Smooth muscle cell (in vitro differentiated cells): ENCODE measurements at regions not wholly inside any gene's neighbourhood (a gene's known extent, or its start where the extent isn't known, plus 50 kb on each side); places are given as distances from the start of the nearest gene placed in this dataset.

Experiments used
- DNase-seq: peaks from one replicate; lab custom pipeline; 2025; ENCODE audit not compliant: unreplicated experiment; lab: John Stamatoyannopoulos, UW
- H2AFZ ChIP-seq: fragments of 200-600 bp; sonication (generic); 2 replicates; pipeline ENCODE4 v1.6.0; 2016; ENCODE audit warnings: antibody characterized with exemption, low read depth, mild to moderate bottlenecking
- H3F3A ChIP-seq: fragments of 200-600 bp; sonication (generic); 2 replicates; pipeline ENCODE4 v1.6.0; 2017; ENCODE audit warnings: antibody characterized with exemption, low read depth
- H3K27ac ChIP-seq: fragments of 200-600 bp; sonication (generic); 2 replicates; pipeline ENCODE4 v1.5.1; 2016; ENCODE audit warnings: low read depth, mild to moderate bottlenecking
- H3K27me3 ChIP-seq: fragments of 200-600 bp; sonication (generic); 2 replicates; pipeline ENCODE4 v1.6.1; 2016; ENCODE audit warnings: low read depth, mild to moderate bottlenecking
- H3K36me3 ChIP-seq: fragments of 200-600 bp; sonication (generic); 2 replicates; pipeline ENCODE4 v1.5.1; 2016; ENCODE audit warnings: low read depth
- H3K4me1 ChIP-seq: fragments of 200-600 bp; sonication (generic); 2 replicates; pipeline ENCODE4 v1.5.1; 2016; ENCODE audit warnings: low read depth
- H3K4me2 ChIP-seq: fragments of 200-600 bp; sonication (generic); 2 replicates; pipeline ENCODE4 v1.6.0; 2016; ENCODE audit warnings: mild to moderate bottlenecking
- H3K4me3 ChIP-seq: fragments of 200-600 bp; sonication (generic); 2 replicates; pipeline ENCODE4 v1.5.1; 2016; ENCODE audit warnings: mild to moderate bottlenecking
- H3K79me2 ChIP-seq: fragments of 200-600 bp; sonication (generic); 2 replicates; pipeline ENCODE4 v1.6.0; 2016; ENCODE audit warnings: low read depth, mild to moderate bottlenecking
- H3K9ac ChIP-seq: fragments of 200-600 bp; sonication (generic); 2 replicates; pipeline ENCODE4 v1.6.0; 2016; ENCODE audit warnings: low read depth
- H3K9me3 ChIP-seq: fragments of 200-600 bp; sonication (generic); replicated peaks from 2 replicates; pipeline ENCODE4 v1.5.1; 2016; ENCODE audit warnings: low read depth
- H4K20me1 ChIP-seq: fragments of 200-600 bp; sonication (generic); 2 replicates; pipeline ENCODE4 v1.6.0; 2016; ENCODE audit warnings: low read depth
- CTCF ChIP-seq: fragments of 200-600 bp; sonication (generic); IDR thresholded peaks from 2 replicates; pipeline ENCODE4 v1.5.1; 2017; ENCODE audit warnings: borderline replicate concordance, mild to moderate bottlenecking, antibody characterized with exemption; ENCODE audit not compliant: insufficient read depth, poor library complexity, severe bottlenecking
- WGBS: methylation state at CpG from one replicate; pipeline ENCODE4 v1.1.7; 2016; ENCODE audit warnings: low lambda C conversion rate; 5-methylcytosine and 5-hydroxymethylcytosine counted together

DNA sequence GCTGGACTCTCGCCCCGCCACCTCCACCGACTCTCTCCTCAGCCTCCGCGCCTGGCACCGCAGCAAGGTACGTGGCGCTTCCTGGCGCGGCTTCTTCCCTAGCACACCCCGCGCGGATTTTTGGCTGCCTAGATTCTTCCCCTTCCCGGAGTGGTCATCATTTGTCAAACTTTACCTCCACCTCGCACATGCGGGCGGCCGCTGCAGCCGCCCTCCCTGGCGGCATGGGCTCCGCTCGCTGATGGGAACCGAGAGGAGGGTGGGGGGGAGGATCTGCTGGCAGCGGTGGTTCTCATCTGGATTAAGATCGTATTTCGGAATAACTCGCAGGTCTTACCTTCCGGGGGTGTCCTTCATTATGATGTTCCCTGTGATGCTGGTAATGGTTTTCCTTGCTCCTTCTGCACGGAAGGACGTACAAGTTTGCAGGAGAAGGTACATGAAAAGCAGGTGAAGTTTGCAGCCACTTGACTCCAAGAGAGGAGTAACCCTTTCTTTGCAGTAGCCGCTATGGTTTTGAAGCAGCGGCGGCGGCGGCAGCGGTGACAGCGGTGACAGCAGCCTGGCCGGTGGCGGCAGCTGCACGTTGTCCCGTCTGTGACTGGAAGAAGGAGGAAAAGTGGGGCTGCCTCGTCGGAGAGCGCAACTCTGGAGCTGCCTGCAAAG, 2183.9 kb upstream of the TENM3 start:
- WGBS, result under 1% methylated on average over 44 of the region's 44 CpGs
- H3K27ac ChIP-seq, result no peak overlapping the region
- peaks cover 98% of the 10 kb centered on the region for H3K27me3 ChIP-seq
- no peaks in the 10 kb centered on the region for H3K79me2 ChIP-seq
- no peaks in the 10 kb centered on the region for H3K9me3 ChIP-seq
- no peak overlapping the region for H3K9ac ChIP-seq
- no peaks in the 10 kb centered on the region for H4K20me1 ChIP-seq
- no peaks in the 10 kb centered on the region for H3F3A ChIP-seq
- no peaks in the 10 kb centered on the region for H3K36me3 ChIP-seq
- H3K4me3 ChIP-seq, result peak overlapping the region; percentile 68
- H2AFZ ChIP-seq, result peak overlapping the region; percentile 79
- no peak for TF ChIP-seq CTCF
- H3K4me1 ChIP-seq, result peaks cover 8% of the 10 kb centered on the region
- DNase-seq, result no peak
- peak overlapping the region; percentile 96 for H3K4me2 ChIP-seq

- Histone ChIP-seq H3K36me3 (no peaks in the 10 kb centered on the region), H3F3A (no peaks in the 10 kb centered on the region), H3K27me3 (peaks cover 92% of the 10 kb centered on the region), H3K4me1 (peaks cover 8% of the 10 kb centered on the region), H3K4me2 (peak overlapping the region; percentile 96), H3K9ac (no peak overlapping the region), H3K79me2 (no peaks in the 10 kb centered on the region), H2AFZ (no peak overlapping the region), H3K4me3 (peak overlapping the region; percentile 68), H3K9me3 (no peaks in the 10 kb centered on the region), H3K27ac (no peak overlapping the region), H4K20me1 (no peaks in the 10 kb centered on the region)
- TF ChIP-seq CTCF, result peak; percentile 17
- no peak for DNase-seq
- WGBS, result 30% methylated on average over 6 of the region's 6 CpGs
Observed at GRCh38 chr4:180060159-180060889, 2182.9 kb upstream of the TENM3 start.

DNA sequence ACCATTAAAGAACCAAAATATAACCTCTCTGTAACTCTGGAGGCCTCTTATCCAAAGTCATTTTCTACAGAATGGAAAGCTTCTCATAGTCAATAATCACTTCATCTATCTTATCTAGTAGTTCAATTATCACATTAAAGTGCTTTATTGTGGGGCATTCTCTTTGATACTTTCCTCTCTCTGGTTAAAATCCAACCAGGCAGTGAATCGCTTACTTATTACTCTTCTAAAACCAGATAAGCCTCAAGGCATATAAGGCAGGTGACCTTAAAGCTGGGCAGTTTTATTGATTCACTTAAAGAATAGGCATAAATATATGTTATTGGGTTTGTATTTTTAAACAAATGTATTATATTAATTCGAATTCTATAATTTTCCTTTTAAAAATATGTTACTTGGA, 2162.1 kb upstream of the TENM3 start:
- no peaks in the 10 kb centered on the region for H3K79me2 ChIP-seq
- no peak overlapping the region for H3K27ac ChIP-seq
- no peak overlapping the region for H2AFZ ChIP-seq
- H3F3A ChIP-seq, result no peaks in the 10 kb centered on the region
- H3K4me2 ChIP-seq, result no peak overlapping the region
- no peaks in the 10 kb centered on the region for H3K4me1 ChIP-seq
- no peak overlapping the region for H3K4me3 ChIP-seq
- no peak for TF ChIP-seq CTCF
- no peaks in the 10 kb centered on the region for H3K36me3 ChIP-seq
- no peak overlapping the region for H3K9ac ChIP-seq
- H3K9me3 ChIP-seq, result no peaks in the 10 kb centered on the region
- DNase-seq, result no peak
- peaks cover 4% of the 10 kb centered on the region for H3K27me3 ChIP-seq
- no peaks in the 10 kb centered on the region for H4K20me1 ChIP-seq
- WGBS, result 78% methylated on average over 2 of the region's 2 CpGs
